HG02852 (cell line): ENCODE measurements at regions not wholly inside any gene's neighbourhood (a gene's known extent, or its start where the extent isn't known, plus 50 kb on each side); places are given as distances from the start of the nearest gene placed in this dataset.
"Not testable (repeated sequence)": the region's sequence is repeated elsewhere in the genome, so short reads cannot be mapped to it uniquely, and the experiment has no call there.

ENCODE experiments used
- ATAC-seq: cut with Tn5 transposase; IDR thresholded peaks from one replicate; pipeline ENCODE4 v1.9.1; 2021; ENCODE audit warnings: mild to moderate bottlenecking, moderate library complexity; ENCODE audit not compliant: unreplicated experiment

DNA sequence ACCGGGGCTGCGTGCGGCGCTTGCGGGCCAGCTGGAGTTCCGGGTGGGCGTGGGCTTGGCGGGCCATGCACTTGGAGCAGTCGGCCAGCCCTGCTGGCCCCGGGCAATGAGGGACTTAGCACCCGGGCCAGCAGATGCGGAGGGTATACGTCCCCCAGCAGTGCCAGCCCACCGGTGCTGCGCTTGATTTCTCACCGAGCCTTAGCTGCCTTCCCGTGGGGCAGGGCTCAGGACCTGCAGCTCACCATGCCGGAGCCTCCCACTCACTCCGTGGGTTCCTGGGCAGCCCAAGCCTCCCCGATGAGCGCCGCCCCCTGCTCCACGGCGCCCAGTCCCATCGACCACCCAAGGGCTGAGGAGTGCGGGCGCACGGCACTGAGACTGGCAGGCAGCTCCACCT lies 51.4 kb upstream of the INPP4B start:
- not testable (repeated sequence) for ATAC-seq

DNA sequence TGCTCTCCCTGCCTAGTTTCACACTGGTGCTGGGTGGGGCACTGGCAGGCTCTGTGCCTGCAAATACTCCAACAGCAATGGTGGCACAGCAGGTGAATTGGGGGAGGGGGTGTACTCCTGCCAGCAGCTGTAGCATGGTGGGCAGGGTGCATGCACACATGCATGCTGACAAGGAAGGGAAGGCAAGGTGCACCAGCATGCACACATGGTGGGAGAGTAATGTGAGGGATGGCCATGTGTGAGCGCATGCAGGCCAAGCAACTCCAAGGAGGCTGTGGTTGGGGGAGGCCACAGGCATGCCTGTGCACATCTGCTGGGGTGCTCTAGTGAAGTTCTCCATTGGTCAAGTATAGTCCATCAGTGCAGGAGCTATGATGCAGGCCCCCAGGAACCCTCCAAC lies 54.5 kb upstream of the INPP4B start:
- no peak for ATAC-seq

DNA sequence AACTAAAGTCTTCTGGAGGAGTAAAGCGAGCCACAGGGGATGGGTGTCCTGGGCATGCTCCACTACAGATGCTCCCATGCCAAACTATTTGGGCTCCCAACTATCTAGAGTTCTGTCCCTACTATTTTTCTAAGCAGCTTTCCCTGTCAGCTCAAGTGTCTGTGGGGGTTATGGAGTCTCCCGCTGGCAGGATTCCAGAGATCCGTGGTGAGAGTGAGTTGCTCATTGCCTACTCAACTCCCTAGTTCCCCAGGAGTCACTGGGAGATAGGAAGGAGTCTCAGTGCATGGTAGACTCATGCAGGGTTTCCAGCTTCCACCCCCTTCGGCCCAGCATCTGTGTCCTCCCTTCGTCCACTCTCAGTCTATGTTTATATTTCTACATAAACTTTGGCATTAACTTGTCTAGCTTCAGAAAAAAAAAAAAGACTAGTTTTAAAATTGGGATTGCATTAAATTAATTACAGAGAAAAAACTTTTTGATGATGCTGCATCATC lies 55.1 kb upstream of the INPP4B start:
- ATAC-seq, result no peak

DNA sequence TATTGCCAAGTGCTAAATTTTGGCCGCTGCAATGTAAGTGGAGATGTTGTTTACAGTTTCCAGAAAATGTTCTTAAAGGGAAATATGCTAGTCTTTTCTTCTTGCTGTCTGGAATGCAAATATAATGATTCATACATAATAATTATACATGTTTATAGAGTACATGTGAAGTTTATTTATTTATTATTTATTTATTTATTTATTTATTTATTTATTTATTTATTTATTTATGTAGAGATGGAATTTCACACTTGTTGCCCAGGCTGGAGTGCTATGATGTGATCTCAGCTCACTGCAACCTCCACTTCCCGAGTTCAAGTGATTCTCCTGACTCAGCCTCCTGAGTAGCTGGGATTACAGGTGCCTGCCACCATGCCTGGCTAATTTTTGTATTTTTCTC lies 57.5 kb upstream of the INPP4B start:
- not testable (repeated sequence) for ATAC-seq

DNA sequence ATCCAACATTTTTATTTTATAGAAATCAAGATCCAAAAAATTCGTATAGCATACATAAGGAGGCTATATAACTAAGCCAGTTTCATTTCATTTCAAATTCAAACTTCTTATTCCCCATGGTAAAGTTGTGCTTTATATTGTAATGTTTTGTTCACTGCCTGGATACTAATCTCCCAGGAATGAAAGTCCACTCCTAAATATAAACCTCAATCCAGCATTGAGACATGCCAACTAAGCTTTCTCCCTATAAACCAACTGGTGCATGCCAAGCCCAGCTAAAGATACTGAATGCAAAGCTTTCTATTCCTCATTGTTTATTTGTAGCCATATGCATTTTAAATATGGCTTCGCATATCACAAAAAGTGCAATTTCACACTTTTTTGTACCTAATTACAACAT lies 63.8 kb upstream of the INPP4B start:
- ATAC-seq, result no peak

DNA sequence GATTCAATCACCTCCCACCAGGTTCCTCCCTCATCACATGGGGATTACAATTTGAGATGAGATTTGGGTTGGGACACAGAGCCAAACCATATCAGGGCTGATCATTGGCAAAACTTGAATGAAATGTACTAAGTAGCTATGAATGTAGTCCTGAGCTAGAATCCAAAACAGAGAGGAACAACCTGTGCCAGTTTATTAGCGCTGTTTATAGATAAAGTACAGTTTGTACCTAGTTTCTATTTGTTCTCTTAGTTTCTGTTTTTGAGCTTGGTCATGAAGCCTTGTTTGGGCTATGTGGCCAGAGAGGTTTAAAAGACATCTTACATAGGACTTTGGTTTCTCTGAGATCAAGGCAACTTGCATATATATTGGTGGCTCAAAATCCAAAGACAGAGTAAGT lies 66.9 kb upstream of the INPP4B start:
- ATAC-seq, result no peak

DNA sequence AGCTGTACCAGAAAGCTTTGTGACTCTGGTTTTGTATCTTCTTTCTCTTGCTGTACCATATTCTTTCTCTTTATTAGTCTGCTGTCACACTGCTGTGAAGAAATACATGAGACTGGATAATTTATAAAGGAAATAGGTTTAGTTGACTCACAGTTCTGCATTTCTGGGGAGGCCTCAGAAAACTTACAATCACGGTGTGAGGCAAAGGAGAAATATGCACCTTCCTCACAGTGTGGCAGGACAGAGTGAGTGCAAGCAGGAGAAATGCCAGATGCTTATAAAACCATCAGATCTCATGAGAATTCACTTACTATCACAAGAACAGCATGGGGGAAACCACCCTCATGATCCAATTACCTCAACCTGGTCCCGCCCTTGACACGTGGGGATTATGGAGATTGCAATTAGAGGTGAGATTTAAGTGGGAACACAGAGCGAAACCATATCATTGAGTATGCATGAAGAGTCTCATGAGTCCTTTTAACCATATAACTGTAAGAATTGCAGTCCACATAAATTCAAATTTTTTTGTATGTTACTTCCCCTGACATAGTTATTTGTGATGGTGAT lies 67.4 kb upstream of the INPP4B start:
- no peak for ATAC-seq

DNA sequence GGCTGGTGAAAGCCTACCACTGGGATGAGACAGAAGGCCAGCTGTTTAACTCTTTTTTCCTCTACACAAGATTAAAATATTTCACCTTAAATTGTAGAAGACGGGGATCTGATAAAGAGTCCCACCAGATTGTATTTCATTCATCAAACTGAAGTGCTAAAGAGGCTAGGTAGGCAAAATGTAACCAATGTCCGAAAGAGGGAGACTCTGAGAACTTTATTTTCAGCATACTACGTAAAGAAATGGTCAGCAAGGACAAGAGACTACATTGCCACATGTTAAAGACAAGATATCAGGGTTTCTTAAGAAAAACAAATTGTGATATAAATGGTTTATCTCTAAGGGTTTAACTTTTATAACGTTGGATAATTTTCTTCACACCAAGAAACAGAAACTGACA lies 71.6 kb upstream of the INPP4B start:
- ATAC-seq, result no peak

DNA sequence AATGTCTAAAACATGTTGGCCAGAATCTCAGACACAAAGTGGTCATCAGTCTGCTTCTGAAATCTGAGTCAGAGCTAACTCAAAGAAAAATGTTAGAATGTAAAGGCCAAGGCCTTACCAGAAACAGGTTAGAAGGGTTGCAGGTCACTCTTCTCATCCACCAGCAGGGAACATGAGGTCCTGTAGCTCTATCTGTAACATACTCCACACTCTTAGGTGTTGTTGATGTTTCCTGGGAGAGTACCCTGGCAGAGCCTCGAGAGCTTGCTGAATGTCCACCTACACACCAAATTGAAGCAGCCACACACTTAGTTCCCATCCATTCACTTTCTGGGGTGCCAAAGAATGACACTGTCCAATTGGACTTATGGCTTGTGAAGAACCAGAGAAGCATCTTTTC lies 76.6 kb upstream of the INPP4B start:
- ATAC-seq, result no peak

DNA sequence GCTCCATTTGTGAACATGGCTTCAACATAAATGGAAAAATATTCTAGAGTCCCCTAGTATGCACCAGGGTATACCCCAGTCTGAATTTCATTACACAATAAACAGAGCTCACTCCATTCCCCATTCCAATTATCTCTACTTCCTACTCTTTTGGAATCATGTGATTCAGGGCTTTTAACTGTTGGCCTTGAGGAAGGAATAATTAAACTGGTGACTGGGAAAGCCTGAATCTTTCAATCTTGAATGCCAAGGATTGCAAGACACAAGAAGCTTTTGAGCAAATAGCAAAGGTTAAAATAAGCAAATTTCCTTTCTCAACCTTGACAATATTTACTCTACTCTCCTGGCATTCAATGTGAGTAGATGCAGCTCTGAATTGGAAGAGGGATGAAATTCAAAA lies 77.5 kb upstream of the INPP4B start:
- ATAC-seq, result no peak

DNA sequence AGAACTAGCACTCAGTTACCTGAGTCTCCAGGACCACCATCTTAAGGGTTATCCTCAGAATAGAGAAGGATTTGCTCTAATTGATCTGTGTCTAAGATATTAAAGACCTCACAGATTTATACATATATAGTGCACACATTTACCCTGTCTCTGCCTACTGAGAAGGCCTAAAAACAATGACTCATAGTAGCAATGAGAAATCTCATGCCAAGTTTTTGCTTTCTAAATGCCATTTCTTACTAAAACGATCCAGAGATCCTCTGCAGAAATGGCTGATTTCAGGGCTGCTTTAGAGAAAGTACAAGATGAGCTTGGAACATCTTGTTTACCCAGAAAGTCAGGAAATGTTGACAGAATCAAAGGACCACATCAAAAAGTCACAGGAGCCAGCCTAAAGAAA lies 79.1 kb upstream of the INPP4B start:
- ATAC-seq, result no peak

DNA sequence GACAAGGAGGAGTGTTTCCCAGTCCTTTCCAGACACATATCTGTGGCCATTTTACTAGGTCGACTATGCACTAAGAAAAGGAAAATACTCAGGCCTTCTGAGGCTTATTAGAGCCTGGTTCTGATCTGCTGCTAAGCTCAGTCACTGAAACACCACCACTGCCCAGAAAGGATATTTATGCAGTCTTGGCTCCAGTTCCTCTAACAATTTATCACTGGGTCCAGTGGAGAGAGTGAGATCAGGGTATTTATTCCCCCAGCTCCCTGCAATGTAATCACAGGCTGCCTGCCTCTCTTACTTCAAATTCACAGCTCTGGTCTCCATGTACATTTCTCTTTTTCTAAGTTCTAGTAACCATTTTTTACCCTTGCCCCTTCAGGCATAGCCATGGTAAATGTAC lies 81.6 kb upstream of the INPP4B start:
- no peak for ATAC-seq

DNA sequence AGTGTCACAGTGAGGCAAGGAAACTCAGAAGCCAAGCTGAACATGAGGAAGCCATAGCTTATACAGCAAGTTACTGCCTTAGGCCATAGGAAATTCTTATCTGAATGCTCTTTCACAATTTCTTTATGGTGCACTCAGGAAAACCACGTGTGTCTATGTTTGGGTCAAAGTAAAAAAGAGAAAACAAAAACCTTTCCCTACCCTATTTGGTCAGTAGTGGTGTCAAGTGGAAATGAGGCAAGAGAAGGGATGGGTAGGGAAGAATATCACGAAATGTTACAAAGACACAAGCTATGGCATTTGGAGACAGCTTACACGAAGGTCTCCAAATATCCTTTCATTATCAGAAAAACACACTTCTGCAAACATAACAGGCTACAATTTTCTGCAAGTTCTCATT lies 83.4 kb upstream of the INPP4B start:
- no peak for ATAC-seq

DNA sequence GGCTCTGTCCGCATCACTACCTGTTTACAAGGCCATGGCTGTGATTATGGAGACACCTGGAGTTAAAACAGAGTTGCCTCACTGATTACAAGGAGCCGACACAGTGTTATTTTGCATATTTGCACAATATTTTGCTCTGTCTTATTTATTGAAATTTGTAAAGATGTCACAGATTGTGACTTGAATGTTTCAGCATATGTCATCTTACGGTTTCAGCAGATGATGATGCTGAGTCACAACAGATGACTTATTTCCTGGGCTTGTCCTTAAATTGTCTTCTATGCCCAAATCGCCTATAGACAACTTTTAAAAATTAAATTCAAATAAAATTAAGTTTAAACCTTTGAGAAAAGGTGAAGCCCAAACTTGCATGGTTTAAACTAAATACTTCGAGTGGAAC lies 87.1 kb upstream of the INPP4B start:
- ATAC-seq, result no peak

DNA sequence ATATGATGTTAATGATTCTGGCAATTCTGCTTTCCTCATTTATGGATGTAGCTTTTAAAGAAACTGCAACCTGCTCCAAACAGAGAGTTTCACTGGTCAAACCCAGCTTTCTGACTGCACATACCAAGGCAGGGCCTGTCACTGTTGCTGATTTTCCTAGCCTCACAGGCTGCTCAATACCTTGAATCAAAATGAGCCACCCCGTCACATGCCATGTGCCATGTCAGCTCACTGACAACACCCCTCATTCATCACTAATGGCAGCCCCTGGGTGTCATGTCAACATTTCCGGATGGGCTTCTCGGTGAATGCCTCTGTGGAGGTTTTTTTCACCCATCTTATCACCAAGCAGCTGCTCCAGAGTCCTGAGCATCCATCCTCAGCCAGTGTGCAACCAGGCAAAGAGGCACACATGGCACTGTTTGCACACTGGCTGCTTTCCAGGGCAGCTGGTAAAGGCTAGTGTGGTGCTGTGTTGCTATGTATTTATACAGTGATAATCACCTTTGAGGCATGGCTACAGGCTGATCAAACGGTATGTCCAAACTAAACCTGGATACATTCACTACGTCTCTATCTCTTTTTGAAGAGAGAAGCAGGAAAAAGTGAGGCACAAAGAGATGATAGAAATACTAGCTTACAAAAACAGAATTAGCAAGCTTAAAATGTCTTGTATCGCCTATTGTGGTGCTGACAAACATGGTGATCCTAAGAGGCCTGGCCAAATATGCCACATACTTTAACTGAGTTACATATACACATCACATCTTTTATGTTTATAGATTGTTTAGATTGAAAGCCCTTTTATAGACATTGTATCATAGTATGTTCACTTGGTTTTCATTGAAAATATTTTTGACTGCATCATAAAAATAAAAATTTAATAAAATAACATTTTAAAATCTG lies 94.6 kb upstream of the INPP4B start:
- no peak for ATAC-seq

DNA sequence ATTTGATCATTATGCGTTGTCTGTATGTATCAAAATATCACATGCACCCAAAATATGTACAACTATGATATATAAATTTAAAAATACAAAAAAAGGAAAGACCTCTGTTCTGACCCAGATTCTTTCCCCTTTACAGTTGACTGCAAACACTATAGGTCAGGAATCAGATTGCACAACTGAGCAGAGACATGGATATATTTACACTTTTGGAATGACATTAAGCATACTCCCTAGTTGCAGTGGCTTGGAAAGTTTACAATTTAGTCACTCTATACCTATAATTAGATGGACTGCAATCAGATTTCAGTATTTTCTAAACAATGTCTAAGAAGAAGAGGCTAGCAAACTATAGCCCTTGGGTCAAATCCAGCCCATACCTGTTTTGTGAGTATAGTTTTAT lies 98.5 kb upstream of the INPP4B start:
- ATAC-seq, result no peak

DNA sequence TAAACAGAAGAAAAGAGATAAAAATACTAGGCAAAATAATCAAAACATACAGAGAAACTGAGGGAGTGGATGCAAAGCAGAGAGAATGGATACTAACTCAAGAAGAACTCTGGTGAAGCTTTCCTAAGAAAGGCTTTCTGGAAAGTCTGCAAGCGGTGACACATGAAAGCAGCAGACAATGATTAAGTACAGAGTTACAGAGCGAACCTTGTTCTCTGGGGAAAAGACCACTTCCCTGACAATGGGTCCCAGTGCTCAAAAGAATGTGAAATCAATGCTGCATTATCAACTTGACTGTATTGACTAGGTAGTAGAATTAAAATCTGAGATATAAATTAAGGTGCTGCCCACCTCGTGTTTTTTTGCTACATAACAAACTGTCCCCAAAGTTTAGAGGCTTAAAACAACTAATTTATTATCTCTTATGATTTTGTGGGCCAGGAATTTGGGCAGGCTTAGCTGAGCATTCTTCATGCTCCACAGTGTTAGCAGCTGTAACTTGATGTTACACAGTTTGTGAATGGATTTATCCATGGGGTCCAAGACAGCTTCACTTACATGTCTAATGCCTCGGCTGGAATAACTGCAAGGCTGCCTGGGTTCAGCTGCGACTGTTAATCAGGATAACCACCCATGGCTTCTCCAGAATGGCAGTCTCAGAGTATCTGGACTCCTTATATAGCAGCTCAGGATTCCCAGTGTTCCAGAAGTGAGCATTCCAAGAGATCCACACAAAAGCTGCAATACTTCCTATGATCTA lies 106.9 kb upstream of the INPP4B start:
- ATAC-seq, result no peak

DNA sequence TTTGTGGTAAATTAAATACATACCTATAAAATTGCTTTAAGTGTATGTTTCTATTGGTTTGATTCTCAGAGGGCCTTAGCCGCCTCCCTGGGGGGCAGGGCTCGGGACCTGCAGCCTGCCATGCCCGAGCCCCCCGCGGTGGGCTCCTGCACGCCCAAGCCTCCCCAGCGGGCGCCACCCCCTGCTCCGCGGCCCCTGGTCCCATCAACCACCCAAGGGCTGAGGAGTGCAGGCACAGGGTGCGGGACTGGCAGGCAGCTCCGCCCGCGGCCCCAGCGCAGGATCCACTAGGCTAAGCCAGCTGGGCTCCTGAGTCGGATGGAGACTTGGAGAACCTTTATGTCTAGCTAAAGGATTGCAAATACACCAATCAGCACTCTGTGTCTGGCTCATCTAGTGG lies 108.3 kb upstream of the INPP4B start:
- no peak for ATAC-seq

DNA sequence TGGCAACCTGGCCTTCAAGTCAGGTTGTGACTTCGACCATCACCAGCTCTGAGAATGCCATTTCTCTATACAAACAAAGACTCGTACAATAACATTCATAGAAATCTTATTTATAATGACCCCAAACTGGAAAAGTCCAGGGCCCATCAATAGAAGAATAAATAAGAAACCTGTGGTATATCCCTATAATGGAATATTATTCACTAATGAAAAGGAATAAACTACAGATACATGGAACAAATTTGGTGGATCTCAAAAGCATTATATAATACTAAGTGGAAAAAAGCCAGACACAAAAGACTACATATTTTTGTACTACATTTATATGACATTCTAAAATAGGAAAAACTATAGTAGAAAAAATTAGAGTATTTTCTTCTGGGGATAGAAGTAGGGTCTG lies 109.4 kb upstream of the INPP4B start:
- no peak for ATAC-seq

DNA sequence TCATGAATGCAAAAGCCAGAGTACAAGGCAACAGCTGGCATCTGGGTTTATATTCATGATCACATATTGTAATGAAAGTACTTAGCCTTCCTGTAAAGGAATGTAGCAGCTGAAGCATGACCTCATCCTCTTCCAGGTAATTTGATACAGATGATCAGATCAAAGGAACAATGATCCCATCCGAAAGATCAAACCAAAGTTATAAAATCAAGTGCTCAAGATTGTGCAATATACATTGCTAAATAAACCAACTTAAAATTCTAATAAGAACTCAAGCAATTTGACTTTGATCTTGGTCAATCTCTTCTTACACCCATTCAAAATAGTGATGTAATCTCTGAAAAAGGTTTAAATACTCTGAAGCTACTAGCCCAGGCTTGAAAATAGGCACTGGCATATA lies 113.1 kb upstream of the INPP4B start:
- ATAC-seq, result no peak

DNA sequence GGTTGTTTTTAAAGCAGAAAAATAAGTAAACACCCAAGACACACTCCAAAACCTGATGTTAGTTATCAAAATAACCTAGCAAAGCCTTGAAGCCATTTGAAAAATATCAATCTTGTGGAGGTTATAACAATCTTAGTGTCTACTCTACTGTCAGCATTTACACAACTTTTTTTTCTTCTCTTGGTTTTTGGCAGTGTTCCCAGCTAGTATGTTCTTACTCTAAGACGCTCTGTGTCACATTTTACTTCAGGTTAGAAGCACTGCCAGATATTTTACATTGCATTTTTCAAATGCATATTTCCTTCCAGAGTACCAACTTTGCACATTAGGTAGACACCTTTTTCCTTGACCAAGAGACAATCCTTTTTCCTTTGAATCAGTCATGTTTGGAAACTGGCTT lies 114.0 kb upstream of the INPP4B start:
- no peak for ATAC-seq
